ENCODE measurements at regions not wholly inside any gene's neighbourhood (a gene's known extent, or its start where the extent isn't known, plus 50 kb on each side); places are given as distances from the start of the nearest gene placed in this dataset.

DNA sequence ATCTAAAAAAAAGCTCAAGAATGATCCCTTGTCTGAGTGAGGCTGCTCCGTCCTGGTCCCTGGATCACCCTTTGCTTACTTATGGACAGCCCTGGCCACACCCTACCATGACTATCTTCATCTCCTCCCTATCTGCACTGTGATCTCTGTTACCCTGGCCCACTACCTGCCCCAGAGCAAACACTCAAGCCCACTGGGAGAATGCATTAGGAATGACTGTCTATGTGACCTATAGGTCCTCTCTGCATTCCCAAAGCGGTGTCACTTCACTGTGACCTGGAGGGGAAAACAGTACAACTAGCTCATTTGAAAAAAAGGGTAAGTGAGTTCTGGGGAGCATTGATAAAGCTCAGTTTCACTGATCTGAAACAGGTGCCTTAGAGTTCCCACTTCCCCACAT, 86.4 kb upstream of the FOXP4 start:
- Histone ChIP-seq H3K36me3 (ENCODE audit: control insufficient read depth, insufficient read depth, low read length) (no peaks in the 10 kb centered on the region), H3K9me3 (ENCODE audit: control insufficient read depth, low read length) (no peaks in the 10 kb centered on the region), H3K27me3 (replicated peaks; ENCODE audit: control insufficient read depth, insufficient read depth, low read length, poor library complexity, severe bottlenecking) (no peaks in the 10 kb centered on the region), H3K4me1 (ENCODE audit: control insufficient read depth, insufficient read depth, low read length, poor library complexity, severe bottlenecking) (no peaks in the 10 kb centered on the region), H3K27ac (ENCODE audit: insufficient read depth, low read length, poor library complexity, severe bottlenecking) (no peak overlapping the region), H3K4me3 (ENCODE audit: insufficient read depth, low read depth, low read length, poor library complexity, severe bottlenecking) (no peak overlapping the region)
- DNase-seq, result no peak

DNA sequence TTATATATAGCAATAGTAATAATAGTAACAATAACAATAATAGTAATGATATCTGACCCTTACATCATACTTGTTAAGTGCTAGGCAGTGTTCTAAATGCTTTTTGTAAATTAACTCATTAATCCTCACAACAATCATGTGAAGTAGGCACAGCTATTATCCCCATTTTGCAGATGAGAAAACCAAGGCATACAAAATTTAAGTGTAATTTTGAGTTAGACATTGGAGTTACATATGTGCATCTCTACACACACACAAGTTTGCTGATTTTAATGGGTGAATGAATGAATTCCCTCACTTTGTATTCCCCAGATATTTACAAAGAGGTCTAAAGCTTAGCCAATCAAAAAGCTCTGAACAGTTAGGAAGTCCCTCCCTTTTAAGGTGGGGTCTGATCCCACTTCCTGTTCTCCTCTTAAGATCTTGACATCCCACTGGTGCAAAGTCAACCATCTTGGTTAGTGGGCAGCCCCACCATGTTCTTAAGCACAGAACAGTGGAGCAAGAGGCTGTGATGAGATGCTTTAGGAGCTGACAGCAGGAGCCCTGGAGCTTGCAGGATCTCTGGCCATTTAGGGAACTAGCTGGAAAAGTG, 85.3 kb upstream of the FOXP4 start:
- Histone ChIP-seq H3K4me1 (ENCODE audit: control insufficient read depth, insufficient read depth, low read length, poor library complexity, severe bottlenecking) (no peaks in the 10 kb centered on the region), H3K27ac (ENCODE audit: insufficient read depth, low read length, poor library complexity, severe bottlenecking) (no peak overlapping the region), H3K4me3 (ENCODE audit: insufficient read depth, low read depth, low read length, poor library complexity, severe bottlenecking) (no peak overlapping the region), H3K27me3 (replicated peaks; ENCODE audit: control insufficient read depth, insufficient read depth, low read length, poor library complexity, severe bottlenecking) (no peaks in the 10 kb centered on the region), H3K9me3 (ENCODE audit: control insufficient read depth, low read length) (no peaks in the 10 kb centered on the region), H3K36me3 (ENCODE audit: control insufficient read depth, insufficient read depth, low read length) (no peaks in the 10 kb centered on the region)
- no peak for DNase-seq

DNA sequence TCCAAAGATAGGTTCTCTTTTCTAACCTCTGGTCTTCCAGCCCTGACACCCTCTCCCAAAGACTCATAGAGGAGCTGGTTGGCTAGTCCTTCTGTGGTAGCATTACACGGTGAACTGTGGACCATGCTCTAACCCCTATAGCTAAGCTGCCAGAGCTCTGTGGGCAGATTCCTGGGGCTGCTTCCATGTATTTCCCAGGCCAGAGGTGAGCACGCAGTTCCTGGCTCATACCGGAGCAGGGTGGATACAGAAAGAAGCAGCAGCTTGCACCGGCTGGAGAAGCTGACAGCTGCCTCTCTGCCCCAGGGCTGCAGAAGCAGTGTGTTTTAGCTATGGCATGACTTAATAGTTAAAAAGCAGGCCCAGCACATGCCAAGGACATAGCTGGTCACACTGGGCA, 84.1 kb upstream of the FOXP4 start:
- Histone ChIP-seq H3K9me3 (ENCODE audit: control insufficient read depth, low read length) (no peaks in the 10 kb centered on the region), H3K4me1 (ENCODE audit: control insufficient read depth, insufficient read depth, low read length, poor library complexity, severe bottlenecking) (no peaks in the 10 kb centered on the region), H3K27me3 (replicated peaks; ENCODE audit: control insufficient read depth, insufficient read depth, low read length, poor library complexity, severe bottlenecking) (no peaks in the 10 kb centered on the region), H3K36me3 (ENCODE audit: control insufficient read depth, insufficient read depth, low read length) (no peaks in the 10 kb centered on the region), H3K4me3 (ENCODE audit: insufficient read depth, low read depth, low read length, poor library complexity, severe bottlenecking) (no peak overlapping the region), H3K27ac (ENCODE audit: insufficient read depth, low read length, poor library complexity, severe bottlenecking) (no peak overlapping the region)
- no peak for DNase-seq

DNA sequence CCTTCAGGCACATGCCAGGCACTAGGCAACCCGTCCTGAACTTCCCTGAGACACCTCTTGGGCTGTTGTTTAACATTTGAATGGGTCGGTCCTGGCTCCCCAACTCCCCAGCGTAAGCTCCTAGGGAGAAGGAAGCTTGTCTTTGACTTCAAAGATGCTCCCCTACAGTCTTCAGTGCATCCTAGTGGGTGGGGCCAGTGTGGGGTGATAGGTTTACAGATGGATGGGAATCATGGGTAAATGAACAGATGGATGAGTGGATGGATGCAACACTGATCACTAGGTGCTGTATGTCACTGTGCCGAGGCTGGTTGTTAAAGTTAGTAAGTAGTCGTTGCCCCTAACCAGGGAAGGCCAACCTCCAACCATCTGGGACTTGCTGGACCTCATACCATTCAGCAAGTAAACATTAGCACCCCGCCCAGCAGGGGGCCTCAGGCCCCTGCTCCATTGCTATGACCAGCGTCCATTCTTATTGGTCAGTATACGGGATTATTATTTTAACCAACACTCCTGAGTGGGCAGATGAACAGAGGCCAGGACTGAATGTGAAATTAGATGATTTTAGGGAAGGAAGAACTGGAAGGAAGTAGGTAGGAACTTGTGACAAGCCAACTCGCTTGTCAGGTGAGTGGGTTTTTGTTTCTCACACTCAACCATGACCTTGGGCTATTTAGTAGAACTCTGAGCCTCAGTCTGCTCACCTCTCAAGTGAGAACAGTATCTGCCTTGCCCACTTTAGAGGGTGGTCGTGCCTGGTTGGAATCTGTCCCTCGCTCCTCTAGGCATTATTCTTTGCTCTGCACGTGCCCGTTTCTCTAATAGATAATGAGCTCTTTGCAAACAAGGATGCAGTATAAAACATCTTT, 82.9 kb upstream of the FOXP4 start:
- Histone ChIP-seq H3K27me3 (replicated peaks; ENCODE audit: control insufficient read depth, insufficient read depth, low read length, poor library complexity, severe bottlenecking) (no peaks in the 10 kb centered on the region), H3K27ac (ENCODE audit: insufficient read depth, low read length, poor library complexity, severe bottlenecking) (no peak overlapping the region), H3K4me3 (ENCODE audit: insufficient read depth, low read depth, low read length, poor library complexity, severe bottlenecking) (no peak overlapping the region), H3K4me1 (ENCODE audit: control insufficient read depth, insufficient read depth, low read length, poor library complexity, severe bottlenecking) (no peaks in the 10 kb centered on the region), H3K36me3 (ENCODE audit: control insufficient read depth, insufficient read depth, low read length) (no peaks in the 10 kb centered on the region), H3K9me3 (ENCODE audit: control insufficient read depth, low read length) (no peaks in the 10 kb centered on the region)
- DNase-seq, result no peak

DNA sequence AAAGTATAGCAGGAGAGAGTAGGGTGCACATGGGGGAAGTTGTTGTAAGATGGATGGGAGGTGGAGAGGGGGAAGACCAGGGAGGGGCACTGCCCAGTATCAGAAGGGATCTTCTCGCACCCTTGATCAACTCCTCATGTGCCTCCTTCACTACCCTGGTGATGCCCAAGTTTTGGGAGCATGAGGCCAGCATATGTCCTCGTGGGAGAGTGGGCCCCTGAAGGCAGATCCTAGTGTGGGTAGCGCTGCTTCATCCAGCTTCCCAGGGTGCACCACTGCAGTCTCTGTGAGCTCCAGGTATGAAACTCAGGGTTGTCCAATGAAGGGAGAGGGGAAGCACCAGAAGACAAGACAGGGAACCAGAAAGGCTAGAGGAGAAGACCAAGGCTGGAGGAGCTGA, 82.2 kb upstream of the FOXP4 start:
- Histone ChIP-seq H3K4me3 (ENCODE audit: insufficient read depth, low read depth, low read length, poor library complexity, severe bottlenecking) (no peak overlapping the region), H3K36me3 (ENCODE audit: control insufficient read depth, insufficient read depth, low read length) (no peaks in the 10 kb centered on the region), H3K27me3 (replicated peaks; ENCODE audit: control insufficient read depth, insufficient read depth, low read length, poor library complexity, severe bottlenecking) (no peaks in the 10 kb centered on the region), H3K4me1 (ENCODE audit: control insufficient read depth, insufficient read depth, low read length, poor library complexity, severe bottlenecking) (no peaks in the 10 kb centered on the region), H3K27ac (ENCODE audit: insufficient read depth, low read length, poor library complexity, severe bottlenecking) (no peak overlapping the region), H3K9me3 (ENCODE audit: control insufficient read depth, low read length) (no peaks in the 10 kb centered on the region)
- no peak for DNase-seq

DNA sequence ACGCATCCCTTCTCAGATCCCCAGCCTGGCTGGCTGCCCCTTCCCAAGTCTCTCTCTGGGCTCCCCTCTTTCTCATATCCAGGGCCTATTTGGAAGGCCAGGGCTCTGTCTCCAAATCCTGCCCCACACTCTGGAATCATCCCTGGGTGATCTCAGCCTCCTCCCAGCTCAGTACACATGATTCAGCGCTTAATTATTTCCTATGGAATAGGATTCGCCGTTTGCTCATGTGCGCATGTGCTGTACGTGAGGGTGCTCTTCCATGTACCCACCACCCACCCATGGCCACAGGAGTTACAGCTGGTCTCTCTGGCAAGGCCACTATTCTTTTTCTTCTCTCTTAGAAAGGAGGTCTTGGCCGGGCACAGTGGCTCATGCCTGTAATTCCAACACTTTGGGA, 81.7 kb upstream of the FOXP4 start:
- Histone ChIP-seq H3K4me1 (ENCODE audit: control insufficient read depth, insufficient read depth, low read length, poor library complexity, severe bottlenecking) (no peaks in the 10 kb centered on the region), H3K36me3 (ENCODE audit: control insufficient read depth, insufficient read depth, low read length) (no peaks in the 10 kb centered on the region), H3K27ac (ENCODE audit: insufficient read depth, low read length, poor library complexity, severe bottlenecking) (no peak overlapping the region), H3K9me3 (ENCODE audit: control insufficient read depth, low read length) (no peaks in the 10 kb centered on the region), H3K27me3 (replicated peaks; ENCODE audit: control insufficient read depth, insufficient read depth, low read length, poor library complexity, severe bottlenecking) (peaks cover 2% of the 10 kb centered on the region), H3K4me3 (ENCODE audit: insufficient read depth, low read depth, low read length, poor library complexity, severe bottlenecking) (no peak overlapping the region)
- no peak for DNase-seq

DNA sequence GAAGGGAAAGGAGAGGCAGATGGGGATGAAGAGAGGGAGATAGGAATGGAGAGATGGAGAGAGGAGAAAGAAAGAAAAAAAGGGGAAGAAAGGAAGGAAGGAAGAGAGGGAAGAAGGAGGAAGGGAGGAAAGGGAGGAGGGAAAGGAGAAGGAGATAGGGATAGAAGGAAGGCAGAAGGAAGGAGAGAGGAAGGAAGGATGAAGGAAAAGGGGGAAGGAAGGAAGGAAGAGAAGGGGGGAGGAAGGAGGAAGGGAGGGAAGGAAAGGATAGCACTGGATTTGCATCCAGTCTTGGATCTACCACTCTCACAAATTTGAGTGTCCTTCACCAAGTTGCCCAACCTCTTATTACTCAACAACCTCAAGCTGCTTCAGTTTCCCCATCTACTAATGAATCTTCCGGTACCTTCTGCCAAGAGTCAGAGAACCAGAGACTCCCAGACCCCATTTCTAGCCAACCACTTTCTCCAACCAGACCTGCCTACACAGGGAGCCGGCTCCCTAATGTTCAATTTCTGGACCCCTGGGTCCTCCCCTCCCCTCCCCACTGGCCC, 79.7 kb upstream of the FOXP4 start:
- Histone ChIP-seq H3K4me3 (ENCODE audit: insufficient read depth, low read depth, low read length, poor library complexity, severe bottlenecking) (no peak overlapping the region), H3K27me3 (replicated peaks; ENCODE audit: control insufficient read depth, insufficient read depth, low read length, poor library complexity, severe bottlenecking) (peaks cover 22% of the 10 kb centered on the region), H3K9me3 (ENCODE audit: control insufficient read depth, low read length) (no peaks in the 10 kb centered on the region), H3K4me1 (ENCODE audit: control insufficient read depth, insufficient read depth, low read length, poor library complexity, severe bottlenecking) (peaks cover 7% of the 10 kb centered on the region), H3K36me3 (ENCODE audit: control insufficient read depth, insufficient read depth, low read length) (no peaks in the 10 kb centered on the region), H3K27ac (ENCODE audit: insufficient read depth, low read length, poor library complexity, severe bottlenecking) (no peak overlapping the region)
- no peak for DNase-seq

DNA sequence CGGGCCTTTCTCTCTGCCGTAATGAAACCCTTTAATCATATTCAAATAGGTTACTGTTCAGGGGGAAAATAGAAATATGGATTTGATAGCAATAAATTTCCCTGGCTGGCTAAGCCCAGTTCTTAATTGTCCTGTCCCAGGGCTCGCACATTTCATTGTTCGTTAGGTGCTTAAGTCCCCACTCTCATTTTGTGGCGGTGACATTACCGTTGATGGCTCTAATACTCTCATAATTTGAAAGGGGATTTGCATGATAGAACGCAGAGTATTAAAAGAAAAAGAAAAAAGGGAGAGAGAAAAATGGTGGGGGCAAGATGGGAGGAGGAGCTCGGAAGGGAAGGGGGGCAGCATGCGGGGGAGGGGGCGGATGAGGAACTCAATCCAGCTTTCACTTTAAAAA, 79.1 kb upstream of the FOXP4 start:
- Histone ChIP-seq H3K4me3 (ENCODE audit: insufficient read depth, low read depth, low read length, poor library complexity, severe bottlenecking) (no peak overlapping the region), H3K27ac (ENCODE audit: insufficient read depth, low read length, poor library complexity, severe bottlenecking) (no peak overlapping the region), H3K4me1 (ENCODE audit: control insufficient read depth, insufficient read depth, low read length, poor library complexity, severe bottlenecking) (peaks cover 7% of the 10 kb centered on the region), H3K9me3 (ENCODE audit: control insufficient read depth, low read length) (no peaks in the 10 kb centered on the region), H3K36me3 (ENCODE audit: control insufficient read depth, insufficient read depth, low read length) (no peaks in the 10 kb centered on the region), H3K27me3 (replicated peaks; ENCODE audit: control insufficient read depth, insufficient read depth, low read length, poor library complexity, severe bottlenecking) (peaks cover 24% of the 10 kb centered on the region)
- DNase-seq, result no peak

DNA sequence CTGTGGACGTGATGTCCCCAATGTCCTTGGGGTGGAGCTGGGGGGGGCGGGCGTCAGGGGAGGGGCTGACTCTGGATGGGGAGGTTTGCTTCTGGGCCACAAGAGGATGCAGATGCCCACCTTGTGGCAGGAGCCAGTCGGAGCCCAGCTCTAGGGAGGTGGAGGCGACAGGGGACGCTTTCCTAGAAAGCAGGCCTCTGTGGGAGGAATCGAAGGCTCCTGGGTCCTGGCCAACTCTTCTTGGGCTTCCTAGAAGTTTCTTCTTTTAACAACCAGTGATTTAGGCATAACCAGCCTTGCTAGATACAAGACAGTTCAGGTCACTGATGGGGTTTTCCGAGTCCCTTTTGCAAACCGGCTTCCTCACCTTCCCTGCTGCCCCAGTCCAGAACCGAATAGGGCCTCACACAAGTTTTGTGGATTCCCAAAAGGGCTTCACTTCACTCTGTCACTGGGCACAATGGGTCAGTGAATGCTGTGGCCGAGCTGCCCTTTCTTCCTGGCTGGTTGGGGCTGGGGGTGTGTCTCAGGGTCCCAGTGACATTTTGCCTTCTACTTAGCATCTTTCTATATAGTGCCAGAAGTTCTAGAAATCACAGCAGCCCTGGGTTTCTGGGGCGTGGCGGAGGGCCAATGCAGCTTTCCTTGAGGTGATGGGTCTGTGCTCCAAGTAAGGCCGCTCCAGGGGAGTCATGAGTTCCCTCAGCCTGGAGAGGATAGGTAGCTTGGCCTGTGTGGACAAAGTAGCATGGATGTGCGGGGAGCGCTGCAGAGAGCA, 78.4 kb upstream of the FOXP4 start:
- no peaks in the 10 kb centered on the region for H3K9me3 ChIP-seq (ENCODE audit: control insufficient read depth, low read length)
- DNase-seq, result no peak
- H3K27me3 ChIP-seq (replicated peaks; ENCODE audit: control insufficient read depth, insufficient read depth, low read length, poor library complexity, severe bottlenecking), result peaks cover 24% of the 10 kb centered on the region
- H3K36me3 ChIP-seq (ENCODE audit: control insufficient read depth, insufficient read depth, low read length), result no peaks in the 10 kb centered on the region
- no peak overlapping the region for H3K27ac ChIP-seq (ENCODE audit: insufficient read depth, low read length, poor library complexity, severe bottlenecking)
- H3K4me1 ChIP-seq (ENCODE audit: control insufficient read depth, insufficient read depth, low read length, poor library complexity, severe bottlenecking), result peaks cover 7% of the 10 kb centered on the region
- H3K4me3 ChIP-seq (ENCODE audit: insufficient read depth, low read depth, low read length, poor library complexity, severe bottlenecking), result no peak overlapping the region
